ENCODE measurements at regions not wholly inside any gene's neighbourhood (a gene's known extent, or its start where the extent isn't known, plus 50 kb on each side); places are given as distances from the start of the nearest gene placed in this dataset.

DNA sequence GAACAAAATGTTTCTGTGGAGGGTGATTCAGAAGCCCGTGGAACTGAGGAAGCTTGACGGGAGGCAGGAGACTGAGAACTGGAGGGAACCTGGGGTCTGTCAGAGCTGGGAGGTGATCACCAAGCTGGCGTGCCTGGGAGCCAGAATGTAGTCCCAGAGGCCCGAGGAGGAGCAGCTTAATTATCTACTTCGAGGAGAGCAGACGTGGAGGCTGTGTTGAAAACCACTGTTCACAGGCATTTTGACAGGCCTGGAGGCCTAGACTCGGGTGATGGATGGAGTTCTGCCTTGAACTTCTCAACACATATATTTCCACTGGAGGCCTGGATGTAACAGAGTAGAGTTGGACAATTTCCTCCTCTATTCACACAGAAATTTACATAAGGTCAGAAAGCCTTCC, 177.7 kb upstream of the SALL1 start:
- DNase-seq, result peak; percentile 32
- Mint-ChIP-seq H3K36me3 (ENCODE audit: unreplicated experiment) (peaks cover 10% of the 10 kb centered on the region), H3K4me3 (ENCODE audit: unreplicated experiment) (no peak overlapping the region), H3K27me3 (ENCODE audit: unreplicated experiment) (peaks cover 4% of the 10 kb centered on the region), H3K4me1 (ENCODE audit: low read depth, unreplicated experiment) (peaks cover 13% of the 10 kb centered on the region), H3K9me3 (ENCODE audit: unreplicated experiment) (peaks cover 8% of the 10 kb centered on the region), H3K27ac (ENCODE audit: unreplicated experiment) (no peak overlapping the region)
- TF ChIP-seq, protein P1, sequence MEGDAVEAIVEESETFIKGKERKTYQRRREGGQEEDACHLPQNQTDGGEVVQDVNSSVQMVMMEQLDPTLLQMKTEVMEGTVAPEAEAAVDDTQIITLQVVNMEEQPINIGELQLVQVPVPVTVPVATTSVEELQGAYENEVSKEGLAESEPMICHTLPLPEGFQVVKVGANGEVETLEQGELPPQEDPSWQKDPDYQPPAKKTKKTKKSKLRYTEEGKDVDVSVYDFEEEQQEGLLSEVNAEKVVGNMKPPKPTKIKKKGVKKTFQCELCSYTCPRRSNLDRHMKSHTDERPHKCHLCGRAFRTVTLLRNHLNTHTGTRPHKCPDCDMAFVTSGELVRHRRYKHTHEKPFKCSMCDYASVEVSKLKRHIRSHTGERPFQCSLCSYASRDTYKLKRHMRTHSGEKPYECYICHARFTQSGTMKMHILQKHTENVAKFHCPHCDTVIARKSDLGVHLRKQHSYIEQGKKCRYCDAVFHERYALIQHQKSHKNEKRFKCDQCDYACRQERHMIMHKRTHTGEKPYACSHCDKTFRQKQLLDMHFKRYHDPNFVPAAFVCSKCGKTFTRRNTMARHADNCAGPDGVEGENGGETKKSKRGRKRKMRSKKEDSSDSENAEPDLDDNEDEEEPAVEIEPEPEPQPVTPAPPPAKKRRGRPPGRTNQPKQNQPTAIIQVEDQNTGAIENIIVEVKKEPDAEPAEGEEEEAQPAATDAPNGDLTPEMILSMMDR (IDR thresholded peaks at IDR 0.05; ENCODE audit: partially characterized antibody, unreplicated experiment), result no peak

DNA sequence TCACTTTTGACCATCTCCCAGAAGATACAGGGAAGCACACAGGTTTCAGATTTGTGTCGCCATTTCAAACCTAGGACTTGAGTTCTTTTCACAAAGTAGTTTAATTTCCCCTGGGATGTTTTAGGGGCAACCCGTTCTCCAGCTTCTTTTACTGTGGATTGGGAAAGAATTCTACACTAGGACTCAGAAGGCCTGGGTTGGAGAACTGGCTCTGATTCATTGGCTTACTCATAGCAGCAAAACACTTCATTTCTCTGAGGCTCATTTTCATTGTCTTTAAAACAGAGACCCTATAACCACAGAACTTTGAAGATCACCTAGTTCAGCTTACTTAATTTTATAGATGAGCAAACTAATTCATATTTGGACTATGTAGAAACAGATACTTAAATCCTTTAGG, 175.9 kb upstream of the SALL1 start:
- Mint-ChIP-seq H3K4me3 (ENCODE audit: unreplicated experiment) (no peak overlapping the region), H3K27ac (ENCODE audit: unreplicated experiment) (no peak overlapping the region), H3K36me3 (ENCODE audit: unreplicated experiment) (peaks cover 10% of the 10 kb centered on the region), H3K9me3 (ENCODE audit: unreplicated experiment) (peaks cover 8% of the 10 kb centered on the region), H3K27me3 (ENCODE audit: unreplicated experiment) (peaks cover 6% of the 10 kb centered on the region), H3K4me1 (ENCODE audit: low read depth, unreplicated experiment) (peaks cover 13% of the 10 kb centered on the region)
- TF ChIP-seq, protein P1 (IDR thresholded peaks at IDR 0.05; ENCODE audit: partially characterized antibody, unreplicated experiment), result no peak
- DNase-seq, result no peak

DNA sequence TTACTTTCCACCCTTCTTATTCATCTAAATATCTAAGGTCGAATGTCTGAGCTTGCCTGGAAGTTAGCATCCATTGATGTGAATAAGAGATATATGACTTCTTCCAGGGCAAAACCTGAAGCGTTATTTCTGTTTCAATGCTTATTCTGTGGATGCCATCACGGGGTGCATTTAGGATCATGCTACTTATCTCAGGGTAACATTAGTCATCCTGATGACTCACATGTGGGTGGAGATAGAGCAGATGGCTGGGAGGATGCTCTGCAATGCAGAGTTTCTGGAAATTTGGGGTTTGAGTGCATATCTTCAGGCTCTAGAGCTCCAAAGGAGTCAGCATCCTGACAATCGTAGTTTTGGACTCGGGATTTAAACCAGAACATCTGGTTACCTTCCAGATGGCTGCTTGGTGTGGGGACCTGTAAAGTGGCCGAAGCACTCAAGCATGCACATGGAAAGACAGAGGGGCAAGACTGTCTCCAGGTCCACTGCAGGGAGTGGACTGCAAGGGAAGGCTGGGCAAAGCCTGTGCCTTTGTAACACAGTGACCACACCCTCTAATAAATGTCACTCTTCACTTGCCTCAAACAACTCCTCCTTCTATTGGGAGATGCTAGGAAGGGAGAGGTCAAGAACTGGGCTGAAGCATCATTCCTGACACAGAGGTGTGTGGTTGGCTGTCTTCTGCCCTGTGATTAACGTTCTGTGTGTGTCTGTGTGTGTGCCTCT, 175.2 kb upstream of the SALL1 start:
- Mint-ChIP-seq H3K27me3 (ENCODE audit: unreplicated experiment) (peaks cover 6% of the 10 kb centered on the region), H3K9me3 (ENCODE audit: unreplicated experiment) (peaks cover 4% of the 10 kb centered on the region), H3K4me1 (ENCODE audit: low read depth, unreplicated experiment) (peaks cover 13% of the 10 kb centered on the region), H3K36me3 (ENCODE audit: unreplicated experiment) (peaks cover 6% of the 10 kb centered on the region), H3K4me3 (ENCODE audit: unreplicated experiment) (no peak overlapping the region), H3K27ac (ENCODE audit: unreplicated experiment) (peak overlapping the region; percentile 29)
- TF ChIP-seq, protein P1 (IDR thresholded peaks at IDR 0.05; ENCODE audit: partially characterized antibody, unreplicated experiment), result no peak
- no peak for DNase-seq

- H3K4me3 Mint-ChIP-seq (ENCODE audit: unreplicated experiment), result no peak overlapping the region
- no peak overlapping the region for H3K27ac Mint-ChIP-seq (ENCODE audit: unreplicated experiment)
- no peaks in the 10 kb centered on the region for H3K36me3 Mint-ChIP-seq (ENCODE audit: unreplicated experiment)
- DNase-seq, result no peak
- TF ChIP-seq, protein P1 (IDR thresholded peaks at IDR 0.05; ENCODE audit: partially characterized antibody, unreplicated experiment), result no peak
- peaks cover 2% of the 10 kb centered on the region for H3K4me1 Mint-ChIP-seq (ENCODE audit: low read depth, unreplicated experiment)
- no peaks in the 10 kb centered on the region for H3K9me3 Mint-ChIP-seq (ENCODE audit: unreplicated experiment)
- H3K27me3 Mint-ChIP-seq (ENCODE audit: unreplicated experiment), result peaks cover 2% of the 10 kb centered on the region
Measured at GRCh38 chr16:51321251-51321650, 170.2 kb upstream of the SALL1 start.

- TF ChIP-seq, protein P1 (IDR thresholded peaks at IDR 0.05; ENCODE audit: partially characterized antibody, unreplicated experiment), result no peak
- Mint-ChIP-seq H3K36me3 (ENCODE audit: unreplicated experiment) (no peaks in the 10 kb centered on the region), H3K4me1 (ENCODE audit: low read depth, unreplicated experiment) (peaks cover 6% of the 10 kb centered on the region), H3K4me3 (ENCODE audit: unreplicated experiment) (no peak overlapping the region), H3K27me3 (ENCODE audit: unreplicated experiment) (no peaks in the 10 kb centered on the region), H3K9me3 (ENCODE audit: unreplicated experiment) (no peaks in the 10 kb centered on the region), H3K27ac (ENCODE audit: unreplicated experiment) (no peak overlapping the region)
- DNase-seq, result no peak
Measured at GRCh38 chr16:51317575-51317974, 166.5 kb upstream of the SALL1 start.

Measured in glutamatergic neuron (in vitro differentiated cells).